OCI-LY3 (cell line): ENCODE measurements at regions not wholly inside any gene's neighbourhood (a gene's known extent, or its start where the extent isn't known, plus 50 kb on each side); places are given as distances from the start of the nearest gene placed in this dataset.

ENCODE experiments used
- CTCF ChIP-seq: fragments of 200-600, 300-600 bp; sonication (generic); IDR thresholded peaks from 2 replicates; pipeline ENCODE4 v1.5.1; 2014; ENCODE audit warnings: antibody characterized with exemption, low read length, low read depth
- EZH2phosphoT487 ChIP-seq: fragments of 200-600 bp; shearing (Covaris generic); IDR thresholded peaks from 2 replicates; pipeline ENCODE4 v1.6.1; 2018; ENCODE audit warnings: antibody characterized with exemption, mixed run types, low read depth

GRCh38 chr18:27301615-27302378 is 116.7 kb upstream of the CHST9 start:
- no peak for TF ChIP-seq CTCF
- TF ChIP-seq EZH2phosphoT487, result no peak
